GM18508 (cell line): ENCODE measurements at regions not wholly inside any gene's neighbourhood (a gene's known extent, or its start where the extent isn't known, plus 50 kb on each side); places are given as distances from the start of the nearest gene placed in this dataset.

Experiments
- ATAC-seq: cut with Tn5 transposase; IDR thresholded peaks from one replicate; pipeline ENCODE4 v1.9.1; 2021; ENCODE audit warnings: moderate number of reproducible peaks; ENCODE audit not compliant: insufficient read depth, unreplicated experiment

DNA sequence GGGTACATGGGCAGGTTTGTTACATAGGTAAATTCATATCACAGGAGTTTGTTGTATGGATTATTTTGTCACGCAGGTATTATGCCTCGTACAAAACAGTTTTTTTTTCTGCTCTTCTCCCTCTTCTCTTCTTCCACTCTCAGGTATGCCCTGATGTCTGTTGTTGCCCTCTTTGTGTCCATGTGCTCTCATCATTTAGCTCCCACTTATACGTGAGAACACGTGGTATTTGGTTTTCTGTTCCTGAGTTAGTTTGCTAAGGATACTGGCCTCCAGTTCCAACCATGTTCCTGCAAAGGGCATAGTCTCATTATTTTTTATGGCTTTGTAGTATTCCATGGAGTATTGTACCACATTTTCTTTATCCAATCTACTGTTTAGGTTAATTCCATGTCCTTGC, 65.7 kb downstream of the UNC5CL start:
- no peak for ATAC-seq

DNA sequence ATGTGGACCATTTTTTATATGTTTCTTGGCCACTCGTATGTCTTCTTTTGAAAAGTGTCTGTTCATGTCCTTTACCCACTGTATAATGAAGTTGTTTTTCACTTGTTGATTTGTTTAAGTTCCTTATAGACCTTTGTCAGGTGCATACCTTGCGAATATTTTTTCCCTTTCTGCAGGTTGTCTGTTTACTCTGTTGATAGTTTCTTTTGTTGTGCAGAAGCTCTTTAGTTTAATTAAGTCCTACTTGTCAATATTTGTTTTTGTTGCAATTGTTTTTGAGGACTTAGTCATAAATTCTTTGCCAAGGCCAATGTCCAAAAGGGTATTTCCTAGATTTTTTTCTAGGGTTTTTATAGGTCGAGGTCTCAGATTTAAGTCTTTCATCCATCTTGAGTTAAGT, 66.2 kb downstream of the UNC5CL start:
- no peak for ATAC-seq

DNA sequence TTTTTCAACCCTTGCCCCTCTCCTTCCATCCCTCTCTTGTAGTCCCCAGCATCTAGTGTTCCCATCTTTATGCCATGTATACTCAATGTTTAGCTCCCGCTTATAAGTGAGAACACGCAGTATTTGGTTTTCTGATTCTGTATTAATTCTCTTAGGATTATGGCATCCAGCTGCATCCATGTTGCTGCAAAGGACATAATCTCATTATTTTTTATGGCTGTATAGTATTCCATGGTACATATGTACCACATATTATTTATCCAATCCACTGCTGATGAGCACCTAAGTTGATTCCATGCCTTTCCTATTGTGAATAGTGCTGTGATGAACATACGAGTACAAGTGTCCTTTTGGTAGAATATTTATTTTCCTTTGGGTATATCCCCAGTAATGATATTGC, 66.8 kb downstream of the UNC5CL start:
- no peak for ATAC-seq

DNA sequence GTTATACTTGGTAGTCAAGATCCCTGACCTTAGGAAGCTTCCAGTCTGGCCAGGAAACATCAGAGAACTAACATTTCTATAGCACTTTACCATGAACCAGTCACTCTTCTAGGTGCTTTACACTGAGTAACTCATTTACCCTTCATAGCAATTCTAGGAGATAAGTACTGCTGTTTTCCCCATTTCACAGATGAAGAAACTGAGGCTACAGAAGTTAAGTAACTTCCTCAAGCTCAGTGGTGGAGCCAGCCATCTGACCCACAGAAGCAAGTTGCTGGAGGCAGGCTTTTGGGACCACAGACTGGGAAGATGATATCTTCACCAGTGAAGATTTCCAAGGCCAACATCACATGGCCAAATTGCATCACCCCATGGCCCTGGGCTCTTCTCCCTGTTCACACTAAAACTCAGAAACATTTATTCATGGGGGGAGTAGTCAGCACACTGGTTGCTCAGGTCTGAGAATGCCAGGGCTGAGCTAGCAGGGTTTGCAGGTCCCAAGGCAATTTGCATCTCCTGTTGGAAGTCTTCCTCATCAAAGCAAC, 70.3 kb downstream of the UNC5CL start:
- ATAC-seq, result no peak

DNA sequence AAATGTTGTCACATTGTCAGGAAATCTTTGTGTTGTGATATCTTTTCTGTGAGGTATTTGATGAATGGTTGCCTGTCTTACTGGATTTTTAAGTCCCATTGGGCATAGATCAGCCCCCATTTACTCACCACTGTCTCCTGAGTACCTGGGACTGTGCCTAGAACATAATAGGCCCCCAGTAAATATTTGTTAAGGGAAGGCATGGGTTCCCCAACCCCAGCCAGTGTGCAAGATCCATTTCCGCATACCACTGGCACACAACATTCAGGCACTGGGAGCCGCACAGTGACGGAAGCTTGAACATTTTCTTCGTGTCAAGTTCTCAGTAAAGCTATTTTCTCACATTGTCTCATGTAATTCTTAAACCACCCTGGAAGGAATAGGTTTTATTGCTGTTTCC, 72.2 kb downstream of the UNC5CL start:
- no peak for ATAC-seq

DNA sequence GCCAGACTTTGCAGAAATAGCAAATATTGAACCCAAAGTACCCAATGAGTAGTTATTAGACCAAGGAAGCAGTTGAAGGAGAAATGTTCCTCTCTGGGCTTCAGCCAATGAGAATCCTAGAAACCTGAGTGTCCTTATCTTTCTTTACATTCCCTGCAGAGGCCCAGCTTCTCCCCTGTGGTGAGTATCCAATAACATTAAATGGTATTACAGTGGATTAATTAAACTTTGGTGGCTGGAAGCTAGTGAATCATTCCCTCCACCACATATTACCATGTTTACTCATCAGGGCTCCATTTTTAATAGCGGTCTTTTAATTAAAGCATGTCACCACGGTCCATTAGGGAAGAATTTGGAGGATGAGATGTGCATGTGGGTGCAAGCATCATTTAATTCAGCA, 74.0 kb downstream of the UNC5CL start:
- ATAC-seq, result no peak

DNA sequence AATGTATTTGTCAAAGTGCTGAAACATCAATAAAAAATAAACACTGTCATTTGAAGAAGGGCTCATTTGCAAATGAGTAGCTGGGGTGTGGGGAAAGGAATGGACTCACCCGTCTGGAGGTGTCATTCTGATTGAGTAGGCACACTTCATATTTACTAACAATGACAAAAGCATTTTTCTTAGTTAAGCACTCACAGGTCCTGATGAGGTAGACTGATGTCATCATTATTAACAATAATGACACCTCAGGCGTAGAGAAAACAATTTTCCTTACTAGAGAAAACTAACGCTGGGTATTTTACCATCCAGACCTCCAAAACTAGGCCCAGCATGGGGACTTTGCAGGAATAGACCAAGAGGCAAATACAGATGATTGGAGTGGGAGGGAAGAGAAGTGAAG, 76.0 kb downstream of the UNC5CL start:
- no peak for ATAC-seq

DNA sequence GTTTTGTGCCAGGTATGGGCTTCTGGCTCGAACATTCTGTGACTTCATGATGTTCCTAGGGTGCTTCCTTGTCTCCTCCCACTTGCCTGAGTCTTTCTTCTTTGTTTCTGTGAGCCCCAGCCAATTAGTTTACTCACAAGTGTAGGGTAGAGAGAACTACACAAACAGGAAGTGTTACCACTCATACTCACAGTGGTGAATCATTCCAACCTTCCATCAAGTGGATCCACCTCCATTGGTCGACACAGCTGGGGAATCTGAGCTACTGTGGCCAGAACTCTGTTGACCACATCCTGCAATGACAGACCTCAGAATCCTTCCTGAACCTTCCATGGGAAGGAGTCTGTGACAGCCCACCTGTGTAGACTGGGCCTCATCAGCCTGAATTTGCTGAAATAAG, 76.8 kb downstream of the UNC5CL start:
- no peak for ATAC-seq

DNA sequence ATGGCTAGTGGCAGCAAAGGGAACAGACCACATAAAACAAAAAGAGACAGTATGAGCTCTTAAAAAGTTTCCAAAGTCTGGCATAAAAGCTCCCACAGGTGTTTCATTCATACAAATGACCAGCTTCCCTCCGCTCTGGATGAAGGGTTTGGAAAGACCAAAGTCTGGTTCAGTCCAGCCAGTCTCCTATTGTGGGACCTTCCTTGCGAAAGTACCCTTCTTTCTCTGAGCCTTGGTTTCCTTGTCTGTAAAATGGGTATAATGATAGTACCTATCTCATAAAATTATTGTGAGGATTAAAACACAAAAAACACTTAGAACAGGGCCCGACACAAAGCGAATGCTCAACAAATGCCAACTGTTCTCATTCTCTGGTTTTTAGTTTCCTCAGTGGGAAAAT, 77.2 kb downstream of the UNC5CL start:
- no peak for ATAC-seq

DNA sequence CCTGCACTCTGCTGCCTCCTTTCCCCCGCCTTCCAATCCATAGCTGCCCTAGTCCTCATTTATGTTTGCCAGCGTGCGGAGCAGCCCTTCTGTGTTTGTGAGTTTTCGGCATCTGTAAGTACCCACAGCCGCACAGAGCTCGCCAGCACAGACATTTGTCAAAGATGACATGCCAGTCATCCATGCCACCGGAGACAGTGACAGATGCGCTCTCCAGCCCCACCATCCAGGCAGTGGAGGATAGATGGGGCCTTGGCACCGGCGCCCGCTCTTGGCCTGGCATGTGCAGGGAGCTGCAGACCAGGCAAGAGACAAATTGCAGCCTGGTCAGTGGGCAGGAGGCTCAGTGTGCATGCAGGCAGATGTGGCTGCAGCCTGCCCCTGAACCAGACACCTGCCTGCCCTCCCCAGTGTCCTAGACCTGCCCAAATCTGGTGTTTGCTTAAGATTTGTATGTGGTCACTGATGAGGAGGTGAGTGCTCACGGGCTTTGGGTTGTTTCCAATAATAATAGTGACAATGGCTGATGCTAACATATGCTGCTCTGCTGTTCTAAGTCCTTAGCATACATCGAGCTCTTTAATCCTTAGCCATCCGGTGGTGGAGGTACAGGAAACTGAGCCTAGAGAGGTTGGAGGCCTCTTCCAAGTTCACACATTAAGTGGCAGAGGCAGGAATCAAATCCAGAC, 78.1 kb downstream of the UNC5CL start:
- no peak for ATAC-seq

DNA sequence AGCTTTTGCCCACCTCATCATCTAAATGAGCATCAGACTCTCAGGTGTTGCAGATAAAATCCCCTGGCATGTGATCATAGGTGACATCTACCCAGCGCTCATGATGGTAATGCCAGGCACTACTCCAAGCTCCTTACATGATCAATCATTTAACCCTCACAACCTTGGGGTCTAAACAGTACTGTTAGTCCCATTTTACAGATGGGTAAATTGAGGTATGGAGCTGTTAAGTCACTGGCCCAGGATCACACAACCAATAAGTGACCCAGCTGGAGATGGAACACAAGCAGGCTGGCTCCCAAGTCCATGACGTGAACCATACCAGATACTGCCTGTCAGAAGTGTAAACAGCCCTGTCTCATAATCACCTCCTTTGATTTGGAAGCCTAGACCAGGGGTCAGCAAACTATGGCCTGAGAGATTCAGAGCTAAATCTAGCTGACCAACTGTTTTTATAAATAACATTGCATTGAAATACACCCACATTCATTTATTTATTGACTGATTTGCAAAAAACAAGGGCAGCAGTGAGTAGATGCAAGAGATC, 79.2 kb downstream of the UNC5CL start:
- no peak for ATAC-seq

DNA sequence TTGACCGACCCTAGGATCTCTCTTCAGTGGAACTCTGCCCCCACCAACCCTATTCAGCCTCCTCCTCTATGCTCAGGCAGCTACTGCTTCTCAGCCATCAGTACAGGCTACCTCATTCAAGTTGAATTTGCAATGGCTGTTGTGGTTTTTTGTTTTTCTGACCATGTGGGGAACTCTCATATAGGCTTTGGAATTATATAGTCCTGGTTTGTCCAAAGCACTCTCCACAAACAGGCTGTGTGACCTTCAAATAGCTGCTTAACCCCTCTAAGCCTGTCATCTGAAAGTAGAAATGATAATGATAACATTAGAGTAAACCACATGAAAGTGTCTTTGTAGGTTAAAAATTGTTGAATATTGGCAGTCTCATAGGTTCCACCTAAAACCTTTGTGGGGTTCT, 80.3 kb downstream of the UNC5CL start:
- ATAC-seq, result no peak

DNA sequence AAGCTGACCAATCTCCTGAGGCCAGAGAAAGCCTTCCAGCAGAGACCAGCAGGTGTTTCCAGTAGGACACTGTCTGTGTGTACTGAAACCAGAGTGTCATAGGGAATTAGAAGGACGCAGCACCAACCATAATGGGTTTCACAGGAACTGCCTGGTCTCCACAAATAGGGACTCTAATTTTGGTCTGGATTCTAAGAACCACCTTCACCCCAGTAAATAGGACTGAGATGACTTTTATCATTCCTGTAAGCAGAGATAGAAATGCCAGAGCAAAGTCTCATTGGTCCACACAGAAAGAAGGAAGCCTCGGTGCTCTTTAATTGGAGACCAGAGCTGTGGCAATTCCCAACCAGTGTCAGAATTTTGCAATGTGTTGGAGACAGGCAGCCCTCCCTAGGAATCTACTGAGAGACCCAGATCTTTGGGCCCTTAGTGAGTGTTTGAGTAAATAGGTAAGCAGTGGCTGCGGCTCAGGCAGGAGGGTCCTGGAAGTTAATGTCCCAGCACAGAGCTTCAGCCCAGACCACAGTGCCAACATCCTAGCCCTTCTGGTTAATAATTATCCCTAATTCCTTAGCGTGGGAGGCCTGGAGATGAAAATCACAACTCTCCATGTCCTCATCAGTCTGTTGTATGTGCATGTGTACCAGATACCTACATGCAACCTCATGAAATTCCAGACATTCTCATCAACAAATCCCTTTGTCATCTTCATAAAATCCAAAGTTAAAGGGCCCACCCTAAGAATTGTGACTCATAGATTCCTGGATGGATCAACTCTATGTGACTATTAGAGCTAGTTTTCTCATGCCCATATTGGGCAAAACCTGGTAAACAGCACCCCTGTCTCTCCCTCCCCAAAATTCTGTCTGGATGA, 81.2 kb downstream of the UNC5CL start:
- no peak for ATAC-seq

DNA sequence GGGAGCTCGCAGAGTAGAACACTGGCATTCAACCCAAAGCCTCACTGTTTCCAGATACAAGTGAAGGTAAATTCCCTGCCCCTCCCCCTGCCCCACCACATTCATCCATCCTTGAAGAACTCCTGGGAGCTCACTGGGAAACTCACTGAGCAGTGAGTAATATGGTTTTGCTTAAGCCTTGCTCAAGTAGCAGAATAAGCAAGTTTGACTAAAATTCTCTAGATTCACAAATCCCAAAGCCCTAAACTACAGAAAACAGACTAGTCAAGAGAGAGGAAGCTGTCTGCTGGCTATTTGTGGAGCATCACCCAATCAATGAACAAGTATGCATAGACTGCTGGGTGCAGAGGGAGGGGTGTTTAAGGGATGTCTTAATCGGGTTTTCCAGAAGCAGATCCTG, 82.1 kb downstream of the UNC5CL start:
- no peak for ATAC-seq

DNA sequence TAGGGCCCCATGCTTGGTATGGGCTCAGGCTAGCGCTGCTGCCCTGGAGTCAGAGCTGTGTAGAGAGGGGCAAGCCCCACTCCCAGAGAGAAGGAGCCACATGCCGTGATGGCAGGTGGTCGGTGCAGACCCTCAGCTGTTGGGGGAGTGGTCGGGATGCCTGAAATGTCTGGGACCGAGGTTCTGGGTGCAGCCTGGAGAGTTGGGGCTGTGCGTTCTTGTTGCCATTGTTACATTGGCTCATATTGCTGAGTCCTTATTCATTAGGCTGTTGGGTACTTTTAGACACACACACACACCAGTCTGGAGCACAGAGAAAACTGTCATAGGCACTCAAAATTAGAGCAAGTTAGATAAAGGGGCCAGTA, 83.9 kb downstream of the UNC5CL start:
- no peak for ATAC-seq

DNA sequence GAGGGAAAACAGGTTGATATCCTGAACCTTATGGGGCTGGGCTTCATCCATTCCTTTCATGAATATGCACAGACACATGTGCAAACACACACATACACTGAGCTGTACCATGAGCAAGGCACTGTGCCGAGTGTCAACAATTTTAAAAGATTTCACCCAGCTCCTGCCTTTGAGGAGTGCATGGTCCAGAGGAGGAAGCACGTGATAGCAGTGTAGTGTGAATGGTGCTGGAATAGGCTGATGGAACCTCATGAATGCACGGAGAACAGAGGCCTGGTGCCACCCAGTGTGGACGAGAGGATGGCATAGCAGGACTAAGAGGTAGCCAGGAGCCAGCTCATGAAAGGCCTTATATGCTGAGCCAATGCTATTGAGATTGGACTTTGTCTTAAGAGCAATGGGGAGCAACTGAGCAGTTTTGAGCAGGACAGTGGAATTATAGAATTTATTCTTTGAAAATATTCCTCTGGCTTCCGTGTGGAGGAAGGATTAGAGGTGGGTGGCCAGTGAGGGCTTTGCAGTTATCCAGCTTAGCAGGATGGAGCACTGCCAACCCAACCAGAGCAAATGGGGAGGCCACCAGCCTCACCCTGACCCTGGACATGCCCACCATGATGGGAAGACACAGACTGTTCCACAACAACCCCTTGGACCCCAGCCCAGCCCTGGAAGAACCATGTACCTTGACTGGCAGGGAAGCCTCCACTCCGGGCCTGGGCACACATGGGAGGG, 84.4 kb downstream of the UNC5CL start:
- ATAC-seq, result no peak

DNA sequence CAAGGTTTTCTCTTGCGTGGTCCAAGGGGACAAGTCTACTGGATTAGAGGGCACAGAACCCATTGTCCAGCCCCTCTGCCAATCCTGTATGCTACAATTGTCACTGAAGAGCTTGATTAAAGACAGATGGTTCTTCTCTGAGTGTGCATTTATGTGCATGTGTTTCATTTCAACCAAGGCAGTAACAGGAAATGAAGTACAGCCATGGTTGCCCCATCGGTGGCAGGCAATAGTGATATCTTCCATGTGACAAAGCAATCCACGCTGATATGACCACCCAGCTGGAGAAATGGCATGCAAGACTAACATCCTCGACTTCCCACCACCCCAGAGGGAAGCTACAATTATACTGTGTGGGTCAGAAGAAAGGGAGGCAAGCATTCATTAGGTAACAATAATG, 85.5 kb downstream of the UNC5CL start:
- no peak for ATAC-seq

DNA sequence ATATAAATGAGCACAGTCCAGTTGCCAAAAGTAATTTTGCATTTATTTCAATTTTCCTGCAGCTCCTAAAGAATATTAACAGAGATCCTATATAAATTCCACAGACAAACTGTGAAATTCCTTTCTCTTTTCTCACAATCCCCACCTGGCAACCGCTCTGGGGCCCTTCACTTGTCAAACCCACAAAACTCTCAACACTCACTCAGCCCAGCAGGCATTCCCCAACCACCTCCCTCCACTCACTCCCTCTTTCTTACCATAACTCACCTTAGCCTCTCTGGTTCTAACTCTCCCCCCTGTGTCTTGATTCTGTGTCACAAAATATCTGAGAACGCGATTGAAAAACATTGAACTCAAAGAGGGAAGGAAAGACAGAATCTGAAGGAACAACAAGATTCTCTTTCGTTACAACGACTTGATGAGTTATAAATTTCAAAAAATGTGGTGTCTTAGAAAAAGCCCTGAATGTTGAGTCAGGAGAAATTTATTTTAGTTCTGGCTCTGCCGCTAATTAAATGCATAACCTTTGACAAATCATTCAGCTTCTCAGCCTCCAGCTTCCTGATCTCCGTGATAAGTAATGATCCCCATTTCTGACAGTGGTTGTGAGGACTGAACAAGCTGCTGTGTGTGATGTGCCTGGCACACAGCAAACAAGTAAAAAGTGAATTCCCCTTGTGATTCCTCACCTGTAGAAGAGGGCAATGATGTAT, 87.9 kb downstream of the UNC5CL start:
- ATAC-seq, result no peak

DNA sequence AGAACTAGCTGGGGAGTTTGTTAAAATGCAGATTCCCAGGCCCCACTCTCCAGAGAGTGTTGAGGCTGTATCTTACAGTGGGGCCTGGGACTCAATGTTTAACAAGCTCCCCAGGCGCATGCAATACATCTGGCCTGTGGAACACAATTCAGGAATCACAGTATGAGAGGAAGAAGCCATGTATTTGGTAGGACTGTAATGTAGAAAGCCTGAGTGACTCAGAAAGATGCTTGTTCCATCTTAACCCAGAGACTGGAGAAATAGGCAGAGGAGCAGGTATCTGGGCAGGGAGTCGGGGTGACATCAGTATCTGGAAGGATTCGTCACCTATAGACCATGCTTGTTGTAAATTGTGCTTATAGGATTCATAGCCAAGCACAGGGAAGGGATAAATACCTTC, 90.5 kb downstream of the UNC5CL start:
- no peak for ATAC-seq

DNA sequence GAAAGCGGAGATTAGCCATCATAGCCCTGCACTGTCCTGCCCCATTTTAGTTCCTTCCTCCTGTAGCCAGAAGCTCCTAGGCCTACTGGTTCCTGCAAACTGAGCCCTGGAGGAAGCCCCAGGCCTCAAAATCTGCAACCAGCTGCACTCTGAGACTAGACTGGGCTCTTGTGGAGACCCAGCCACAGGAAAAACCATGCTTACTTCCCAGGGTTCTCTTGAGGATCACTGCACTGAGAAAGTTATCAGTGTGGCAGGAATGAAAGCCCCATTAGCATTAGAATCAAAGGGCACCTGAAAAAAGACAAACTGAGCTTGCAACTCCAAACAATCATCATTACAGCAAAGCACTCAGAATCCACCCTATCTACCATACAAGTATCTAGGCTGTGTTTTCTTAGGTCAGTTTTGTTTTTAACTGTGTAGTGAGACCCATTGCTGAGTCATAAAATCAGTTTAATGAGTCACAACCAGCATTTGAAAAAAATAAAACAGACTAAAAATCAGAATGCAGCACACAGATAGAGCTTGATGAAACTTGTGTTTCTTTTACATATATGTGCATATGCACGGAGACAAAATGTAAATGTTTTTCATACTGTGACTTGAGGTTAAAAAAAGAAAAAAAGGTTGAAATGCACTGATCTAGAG, 91.0 kb downstream of the UNC5CL start:
- ATAC-seq, result no peak
